Spleen (tissue), 7 donors: ENCODE measurements at regions not wholly inside any gene's neighbourhood (a gene's known extent, or its start where the extent isn't known, plus 50 kb on each side); places are given as distances from the start of the nearest gene placed in this dataset.

Experiments used
- POLR2AphosphoS5 ChIP-seq, 3 donors: sonication (generic); formaldehyde crosslinking; IDR thresholded peaks; one replicate each; pipeline ENCODE4 v1.5.1; 2017; ENCODE audit warnings: antibody characterized with exemption in 3 of 3
- TF ChIP-seq, protein P1 (sequence below), 11 experiments: fragments of 200-600 bp in 7 of 11; fragments of 450-650 bp in 4 of 11; sonication (generic) in 4 of 11; IDR thresholded peaks in 8 of 11; conservative IDR thresholded peaks in 3 of 11; 1 replicate in 7 of 11; 2 replicates in 4 of 11; pipeline versions ENCODE4 v1.4.0 to v1.8.0; 2016 to 2021; ENCODE audit warnings: antibody characterized with exemption in 11 of 11, inconsistent platforms in 4 of 11, mild to moderate bottlenecking in 1 of 11
- donor health status: DM: no; HTN: no; CAD: no; lungs with moderate emphysema.
- donor health status: DM: no; HTN: no; CAD: no.
- donor health status: DM: no; HTN: no; CAD: no.

GRCh38 chr3:163175970-163176369 lies 1679.4 kb downstream of the OTOL1 start:
- TF ChIP-seq, protein P1, sequence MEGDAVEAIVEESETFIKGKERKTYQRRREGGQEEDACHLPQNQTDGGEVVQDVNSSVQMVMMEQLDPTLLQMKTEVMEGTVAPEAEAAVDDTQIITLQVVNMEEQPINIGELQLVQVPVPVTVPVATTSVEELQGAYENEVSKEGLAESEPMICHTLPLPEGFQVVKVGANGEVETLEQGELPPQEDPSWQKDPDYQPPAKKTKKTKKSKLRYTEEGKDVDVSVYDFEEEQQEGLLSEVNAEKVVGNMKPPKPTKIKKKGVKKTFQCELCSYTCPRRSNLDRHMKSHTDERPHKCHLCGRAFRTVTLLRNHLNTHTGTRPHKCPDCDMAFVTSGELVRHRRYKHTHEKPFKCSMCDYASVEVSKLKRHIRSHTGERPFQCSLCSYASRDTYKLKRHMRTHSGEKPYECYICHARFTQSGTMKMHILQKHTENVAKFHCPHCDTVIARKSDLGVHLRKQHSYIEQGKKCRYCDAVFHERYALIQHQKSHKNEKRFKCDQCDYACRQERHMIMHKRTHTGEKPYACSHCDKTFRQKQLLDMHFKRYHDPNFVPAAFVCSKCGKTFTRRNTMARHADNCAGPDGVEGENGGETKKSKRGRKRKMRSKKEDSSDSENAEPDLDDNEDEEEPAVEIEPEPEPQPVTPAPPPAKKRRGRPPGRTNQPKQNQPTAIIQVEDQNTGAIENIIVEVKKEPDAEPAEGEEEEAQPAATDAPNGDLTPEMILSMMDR (IDR thresholded peaks at IDR 0.05 in 8 of 11, conservative IDR thresholded peaks at IDR 0.05 in 3 of 11), result no peak
- no peak for TF ChIP-seq POLR2AphosphoS5 (IDR thresholded peaks at IDR 0.05)
